Activated CD4-positive, alpha-beta memory T cell treated with anti-CD3 and anti-CD28 coated beads, Interleukin-2, amount 10 ng/mL, durations not matched to agents 7 days and 5 days (primary cell): ENCODE measurements at regions not wholly inside any gene's neighbourhood (a gene's known extent, or its start where the extent isn't known, plus 50 kb on each side); places are given as distances from the start of the nearest gene placed in this dataset.

Experiments used
- CTCF ChIA-PET: fragments of 350-600 bp; sonication (Branson Sonifier 250); formaldehyde crosslinking; loops from one replicate; lab custom pipeline; 2021; ENCODE audit warnings: antibody characterized with exemption, inconsistent platforms; lab: Charles Lee
- POLR2A ChIA-PET: fragments of 350-600 bp; sonication (Branson Sonifier 250); formaldehyde crosslinking; loops from one replicate; lab custom pipeline; 2021; ENCODE audit warnings: antibody characterized with exemption; lab: Charles Lee
- DNase-seq: peaks from one replicate; pipeline ENCODE4 v3.0.0-alpha.2; 2020
- H3K27ac Mint-ChIP-seq: one replicate; pipeline ENCODE4 v1.8.0; 2021; ENCODE audit warnings: mild to moderate bottlenecking, mixed read lengths
- H3K27me3 Mint-ChIP-seq: one replicate; pipeline ENCODE4 v1.8.0; 2021; ENCODE audit warnings: mixed read lengths
- H3K36me3 Mint-ChIP-seq: one replicate; pipeline ENCODE4 v1.8.0; 2021; ENCODE audit warnings: low read depth, mixed read lengths
- H3K4me1 Mint-ChIP-seq: one replicate; pipeline ENCODE4 v1.8.0; 2021; ENCODE audit warnings: mixed read lengths
- H3K4me3 Mint-ChIP-seq: one replicate; pipeline ENCODE4 v1.8.0; 2021; ENCODE audit warnings: mild to moderate bottlenecking, mixed read lengths
- H3K9me3 Mint-ChIP-seq: one replicate; pipeline ENCODE4 v1.8.0; 2021; ENCODE audit warnings: mixed read lengths

DNA sequence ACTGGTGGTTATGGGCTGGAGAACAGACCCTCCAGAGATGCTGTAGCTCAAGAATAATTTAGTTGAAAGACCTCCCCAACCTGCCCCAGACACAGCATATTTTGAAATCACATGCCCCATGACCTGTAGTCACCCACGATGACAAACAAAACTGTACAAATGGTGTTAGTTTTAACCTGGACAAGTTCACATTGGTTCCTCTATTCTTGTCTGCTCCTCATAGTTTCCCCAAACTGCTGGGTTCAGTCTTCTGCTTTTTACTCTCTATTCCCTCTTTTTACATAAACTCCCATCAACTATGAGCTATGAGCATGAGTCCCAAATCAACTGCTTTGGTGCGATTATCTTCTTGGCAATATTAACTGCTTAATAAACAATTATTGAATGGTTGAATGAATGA, 365.3 kb upstream of the CLINT1 start:
- H3K27ac Mint-ChIP-seq = no peak overlapping the region
- DNase-seq = no peak
- ChIA-PET POLR2A (no interaction called here), CTCF (no interaction called here)
- H3K9me3 Mint-ChIP-seq = peaks cover 2% of the 10 kb centered on the region
- H3K4me3 Mint-ChIP-seq = no peak overlapping the region
- H3K4me1 Mint-ChIP-seq = no peaks in the 10 kb centered on the region
- H3K27me3 Mint-ChIP-seq = no peaks in the 10 kb centered on the region
- H3K36me3 Mint-ChIP-seq = no peaks in the 10 kb centered on the region

GRCh38 chr5:158223054-158223600, 364.2 kb upstream of the CLINT1 start:
- H3K27ac Mint-ChIP-seq = no peak overlapping the region
- no peak overlapping the region for H3K4me3 Mint-ChIP-seq
- DNase-seq = no peak
- H3K4me1 Mint-ChIP-seq = no peaks in the 10 kb centered on the region
- no peaks in the 10 kb centered on the region for H3K36me3 Mint-ChIP-seq
- CTCF ChIA-PET = no interaction called here
- no peaks in the 10 kb centered on the region for H3K9me3 Mint-ChIP-seq
- POLR2A ChIA-PET = no interaction called here
- no peaks in the 10 kb centered on the region for H3K27me3 Mint-ChIP-seq

- Mint-ChIP-seq H3K36me3 (no peaks in the 10 kb centered on the region), H3K9me3 (no peaks in the 10 kb centered on the region), H3K27ac (no peak overlapping the region), H3K4me1 (no peaks in the 10 kb centered on the region), H3K27me3 (peaks cover 2% of the 10 kb centered on the region), H3K4me3 (no peak overlapping the region)
- no peak for DNase-seq
- ChIA-PET CTCF (no interaction called here), POLR2A (no interaction called here)
Measured at GRCh38 chr5:158212917-158213316, 354.0 kb upstream of the CLINT1 start.

DNA sequence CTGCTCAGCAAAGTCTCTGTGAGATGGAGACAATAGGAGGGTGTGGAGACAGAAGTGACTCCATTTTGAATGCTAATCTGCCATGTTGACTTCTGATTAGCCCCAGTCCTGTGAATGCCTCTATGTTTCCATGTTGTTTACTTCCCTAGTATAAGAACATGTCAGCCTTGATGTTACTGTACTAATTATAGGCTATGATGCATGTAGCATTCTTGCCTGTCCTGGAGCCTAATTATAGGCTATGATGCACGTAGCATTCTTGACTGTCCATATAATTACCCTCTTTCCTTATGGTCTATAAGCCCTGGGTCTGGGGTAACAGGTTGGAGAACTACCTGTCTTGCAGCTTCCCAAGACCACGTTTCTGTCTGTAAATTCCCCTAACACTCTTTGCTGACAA, 353.3 kb upstream of the CLINT1 start:
- no peak for DNase-seq
- POLR2A ChIA-PET = no interaction called here
- no peaks in the 10 kb centered on the region for H3K27me3 Mint-ChIP-seq
- no peaks in the 10 kb centered on the region for H3K36me3 Mint-ChIP-seq
- no peak overlapping the region for H3K27ac Mint-ChIP-seq
- H3K9me3 Mint-ChIP-seq = no peaks in the 10 kb centered on the region
- no peaks in the 10 kb centered on the region for H3K4me1 Mint-ChIP-seq
- CTCF ChIA-PET = no interaction called here
- H3K4me3 Mint-ChIP-seq = no peak overlapping the region

DNA sequence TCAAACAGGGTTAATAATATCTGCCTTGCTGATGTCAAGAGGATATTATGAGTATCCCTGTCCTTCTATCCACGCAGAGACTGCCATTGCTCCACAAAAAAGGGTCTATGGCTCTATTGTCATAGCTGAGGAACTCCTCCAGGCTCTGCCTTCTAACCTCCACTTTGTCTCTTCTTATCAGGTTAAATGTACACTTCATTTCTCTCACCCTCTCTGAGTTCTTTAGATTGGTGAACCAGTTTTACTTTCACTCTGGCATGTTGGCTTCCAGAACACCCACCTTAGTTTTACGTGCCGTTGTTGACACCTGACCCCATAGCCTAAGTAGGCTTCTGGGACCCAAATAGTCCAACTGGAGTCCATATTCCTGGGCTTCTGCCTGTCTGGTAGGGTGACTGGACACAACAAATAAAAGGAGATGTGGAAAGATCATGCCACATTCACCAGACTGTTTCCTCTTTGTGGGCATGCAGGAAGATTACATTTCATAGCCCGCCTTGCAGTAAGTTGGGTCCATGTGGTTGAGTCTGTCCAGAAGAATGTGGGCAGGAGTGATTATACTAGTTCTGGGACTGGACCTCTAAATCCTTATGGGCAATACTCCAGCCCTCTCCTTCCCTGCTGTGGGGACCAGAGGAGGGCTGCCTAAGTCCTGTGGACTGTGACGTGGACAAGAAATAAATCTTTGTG, 350.4 kb upstream of the CLINT1 start:
- Mint-ChIP-seq H3K27me3 (no peaks in the 10 kb centered on the region), H3K4me3 (no peak overlapping the region), H3K9me3 (no peaks in the 10 kb centered on the region), H3K27ac (no peak overlapping the region), H3K36me3 (no peaks in the 10 kb centered on the region), H3K4me1 (no peaks in the 10 kb centered on the region)
- POLR2A ChIA-PET = no interaction called here
- DNase-seq = no peak
- CTCF ChIA-PET = interaction anchor here (0.6 kb wide), 1 partner anchor 265 kb away, joined by 3 read pairs; no protein-coding TSS in a partner anchor

DNA sequence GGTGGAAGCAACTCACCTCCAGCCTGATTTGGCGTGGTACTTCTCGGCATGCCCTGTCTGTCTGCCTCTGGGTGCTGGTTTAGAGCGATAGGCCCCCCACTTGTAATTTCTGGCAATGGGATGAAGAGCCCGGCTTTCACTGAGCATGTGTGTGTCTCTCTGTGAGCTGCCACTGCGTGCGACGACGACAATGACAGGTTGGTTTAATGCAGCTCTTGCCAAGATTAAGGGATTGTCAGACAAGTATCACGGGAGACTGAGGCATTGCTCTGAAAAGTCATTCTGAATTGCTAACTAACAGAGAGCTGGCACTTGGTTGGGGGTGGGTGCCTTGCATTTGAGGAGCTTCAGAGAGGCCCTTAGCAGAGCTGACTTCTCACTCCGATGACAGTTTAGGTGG, 348.8 kb upstream of the CLINT1 start:
- H3K9me3 Mint-ChIP-seq = no peaks in the 10 kb centered on the region
- H3K27ac Mint-ChIP-seq = no peak overlapping the region
- H3K27me3 Mint-ChIP-seq = no peaks in the 10 kb centered on the region
- no peaks in the 10 kb centered on the region for H3K4me1 Mint-ChIP-seq
- CTCF ChIA-PET = no interaction called here
- H3K36me3 Mint-ChIP-seq = no peaks in the 10 kb centered on the region
- no peak for DNase-seq
- no peak overlapping the region for H3K4me3 Mint-ChIP-seq
- POLR2A ChIA-PET = no interaction called here

GRCh38 chr5:158205992-158206391, 347.0 kb upstream of the CLINT1 start:
- H3K4me1 Mint-ChIP-seq = no peaks in the 10 kb centered on the region

DNA sequence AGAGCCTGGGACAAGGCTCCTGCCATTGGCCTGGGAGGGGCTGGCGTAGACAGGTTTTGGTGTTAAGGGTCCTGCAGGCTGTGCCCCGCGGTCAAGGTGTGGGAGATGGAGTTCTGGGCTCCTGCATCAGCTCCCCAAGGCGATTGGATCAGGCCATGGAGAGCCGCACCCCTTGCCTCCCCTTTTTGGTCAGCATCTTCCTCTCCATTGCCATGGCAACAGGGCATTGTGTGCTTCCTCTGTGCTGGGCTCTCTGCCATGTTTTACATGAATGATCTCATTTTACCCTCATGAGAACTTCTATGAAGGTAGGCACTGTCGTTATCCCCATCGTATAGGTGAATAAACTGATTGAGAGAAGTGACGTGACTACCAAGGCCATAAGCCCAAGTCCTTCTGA, 344.3 kb upstream of the CLINT1 start:
- ChIA-PET CTCF (no interaction called here), POLR2A (no interaction called here)
- Mint-ChIP-seq H3K36me3 (no peaks in the 10 kb centered on the region), H3K4me1 (no peaks in the 10 kb centered on the region), H3K4me3 (no peak overlapping the region), H3K27ac (no peak overlapping the region), H3K9me3 (no peaks in the 10 kb centered on the region), H3K27me3 (no peaks in the 10 kb centered on the region)
- DNase-seq = no peak

More at GRCh38 chr5:158205992-158206391, 347.0 kb upstream of the CLINT1 start:
- no peak for DNase-seq
- H3K36me3 Mint-ChIP-seq = no peaks in the 10 kb centered on the region
- POLR2A ChIA-PET = no interaction called here
- CTCF ChIA-PET = interaction anchor here (0.9 kb wide), 1 partner anchor 131 kb away, joined by 3 read pairs; no protein-coding TSS in a partner anchor
- H3K4me3 Mint-ChIP-seq = no peak overlapping the region
- H3K9me3 Mint-ChIP-seq = no peaks in the 10 kb centered on the region
- H3K27me3 Mint-ChIP-seq = no peaks in the 10 kb centered on the region
- no peak overlapping the region for H3K27ac Mint-ChIP-seq

GRCh38 chr5:158202801-158203200, 343.9 kb upstream of the CLINT1 start:
- ChIA-PET CTCF (interaction anchor here (1.2 kb wide), 1 partner anchor 127 kb away, joined by 3 read pairs; no protein-coding TSS in a partner anchor), POLR2A (no interaction called here)
- Mint-ChIP-seq H3K27ac (no peak overlapping the region), H3K4me1 (no peaks in the 10 kb centered on the region), H3K36me3 (no peaks in the 10 kb centered on the region), H3K9me3 (no peaks in the 10 kb centered on the region), H3K27me3 (no peaks in the 10 kb centered on the region), H3K4me3 (no peak overlapping the region)
- no peak for DNase-seq

DNA sequence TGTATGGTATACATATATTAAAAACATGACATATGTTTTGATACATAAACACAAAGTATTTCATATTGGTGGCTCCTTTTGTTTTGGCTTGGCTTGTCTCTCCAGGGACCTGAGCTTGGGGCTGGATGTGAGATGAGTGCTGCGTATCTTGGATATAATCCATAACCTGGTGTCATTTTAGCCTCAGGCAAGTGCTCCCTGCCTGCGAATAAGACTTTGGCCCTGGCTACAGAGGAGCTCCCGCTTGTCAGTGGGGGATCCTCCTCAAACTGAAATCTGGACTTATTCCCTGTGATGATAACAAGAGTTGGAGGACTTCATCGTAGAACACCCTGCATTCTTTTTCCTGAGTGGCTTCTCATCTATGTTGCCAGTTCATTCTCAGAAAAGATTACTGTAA, 341.7 kb upstream of the CLINT1 start:
- H3K4me1 Mint-ChIP-seq = no peaks in the 10 kb centered on the region
- peaks cover 5% of the 10 kb centered on the region for H3K27me3 Mint-ChIP-seq
- H3K27ac Mint-ChIP-seq = no peak overlapping the region
- no peaks in the 10 kb centered on the region for H3K36me3 Mint-ChIP-seq
- H3K9me3 Mint-ChIP-seq = no peaks in the 10 kb centered on the region
- no peak for DNase-seq
- ChIA-PET POLR2A (no interaction called here), CTCF (no interaction called here)
- H3K4me3 Mint-ChIP-seq = no peak overlapping the region

DNA sequence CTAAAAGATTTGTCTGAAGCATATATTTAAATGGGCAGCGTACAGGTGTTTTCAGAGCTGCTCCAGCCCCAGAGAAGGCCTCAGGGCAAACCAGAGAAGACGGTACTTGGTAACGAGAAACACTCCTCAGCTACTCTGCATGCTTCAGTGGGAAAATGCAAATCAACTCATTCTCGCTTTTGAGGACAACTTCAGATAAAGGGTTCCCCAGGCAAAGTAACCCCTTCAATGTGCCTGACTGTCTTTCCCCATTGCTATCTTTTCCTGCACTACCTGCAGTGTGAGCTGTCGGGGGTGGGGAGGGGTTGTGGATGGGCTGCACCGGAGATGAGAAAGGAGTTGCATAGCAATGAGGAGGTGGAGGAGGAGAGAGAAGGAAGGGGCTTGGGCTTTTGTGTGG, 339.7 kb upstream of the CLINT1 start:
- Mint-ChIP-seq H3K27me3 (peaks cover 5% of the 10 kb centered on the region), H3K4me1 (no peaks in the 10 kb centered on the region), H3K36me3 (no peaks in the 10 kb centered on the region), H3K9me3 (no peaks in the 10 kb centered on the region), H3K27ac (no peak overlapping the region), H3K4me3 (no peak overlapping the region)
- POLR2A ChIA-PET = no interaction called here
- no peak for DNase-seq
- CTCF ChIA-PET = no interaction called here

DNA sequence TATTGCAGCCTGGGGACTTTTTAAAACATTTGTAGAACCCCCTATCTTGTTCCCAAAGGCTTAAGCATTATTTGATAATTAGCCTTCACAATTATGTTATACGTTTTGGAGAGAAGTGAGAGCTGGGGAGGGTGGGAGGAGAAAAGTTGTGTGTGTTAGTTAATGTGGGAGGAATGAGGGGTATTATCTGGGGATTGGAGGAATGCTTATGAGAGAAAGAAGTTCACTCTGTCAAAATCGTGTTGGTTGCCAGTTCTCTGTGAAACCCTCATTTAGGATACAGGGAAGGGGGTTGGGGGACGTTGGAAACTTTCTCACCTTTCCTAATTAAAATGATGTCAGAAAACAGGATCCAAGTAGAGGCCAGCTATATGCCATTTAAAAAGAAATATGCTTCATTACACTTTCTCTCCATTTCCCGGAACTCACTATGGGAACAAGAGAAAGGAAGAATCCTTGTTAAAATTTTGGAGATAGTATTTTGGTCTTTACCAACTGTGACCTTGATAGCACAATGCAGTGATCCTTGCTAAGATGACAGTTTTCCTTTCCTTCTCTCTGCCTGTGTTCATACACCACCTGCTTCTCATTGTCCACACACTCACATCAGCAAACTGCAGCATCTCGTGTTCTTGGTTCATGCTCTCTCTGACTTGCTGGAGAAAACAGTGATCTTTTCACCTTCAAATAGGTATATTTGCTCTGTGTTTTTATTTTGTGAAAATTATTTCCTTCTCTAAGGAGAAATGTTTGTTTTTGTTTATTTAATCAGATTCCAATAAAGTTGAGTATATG, 336.7 kb upstream of the CLINT1 start:
- POLR2A ChIA-PET = no interaction called here
- Mint-ChIP-seq H3K27ac (no peak overlapping the region), H3K9me3 (no peaks in the 10 kb centered on the region), H3K27me3 (peaks cover 5% of the 10 kb centered on the region), H3K4me3 (no peak overlapping the region), H3K36me3 (no peaks in the 10 kb centered on the region), H3K4me1 (no peaks in the 10 kb centered on the region)
- DNase-seq = no peak
- CTCF ChIA-PET = no interaction called here

GRCh38 chr5:158194561-158194976, 335.6 kb upstream of the CLINT1 start:
- Mint-ChIP-seq H3K9me3 (no peaks in the 10 kb centered on the region), H3K27me3 (peaks cover 5% of the 10 kb centered on the region), H3K27ac (no peak overlapping the region), H3K4me1 (no peaks in the 10 kb centered on the region), H3K36me3 (no peaks in the 10 kb centered on the region), H3K4me3 (no peak overlapping the region)
- ChIA-PET CTCF (no interaction called here), POLR2A (no interaction called here)
- no peak for DNase-seq
